H9 (cell line): ENCODE measurements at regions not wholly inside any gene's neighbourhood (a gene's known extent, or its start where the extent isn't known, plus 50 kb on each side); places are given as distances from the start of the nearest gene placed in this dataset.

Experiments used
- DNase-seq: peaks from one replicate; pipeline ENCODE4 v3.0.0-alpha.2; 2017
- H2AFZ ChIP-seq: one replicate; pipeline ENCODE4 v1.6.1; 2013; ENCODE audit warnings: mild to moderate bottlenecking, low read length, control low read depth, moderate library complexity
- H2AK5ac ChIP-seq: 2 replicates; pipeline ENCODE4 v1.6.1; 2013; ENCODE audit warnings: low read length, control low read depth, mixed read lengths; ENCODE audit not compliant: insufficient read length
- H2BK120ac ChIP-seq: one replicate; pipeline ENCODE4 v1.6.1; 2013; ENCODE audit warnings: low read depth, mild to moderate bottlenecking, low read length, control low read depth, inconsistent platforms; ENCODE audit not compliant: poor library complexity, severe bottlenecking
- H2BK12ac ChIP-seq: 2 replicates; pipeline ENCODE4 v1.6.1; 2013; ENCODE audit warnings: low read length, control low read depth, mixed read lengths, low read depth; ENCODE audit not compliant: insufficient read length
- H2BK15ac ChIP-seq: 2 replicates; pipeline ENCODE4 v1.6.1; 2013; ENCODE audit warnings: low read depth, low read length, control low read depth
- H2BK20ac ChIP-seq: one replicate; pipeline ENCODE4 v1.6.1; 2013; ENCODE audit warnings: low read depth, mild to moderate bottlenecking, low read length, control low read depth, inconsistent platforms; ENCODE audit not compliant: poor library complexity, severe bottlenecking
- H2BK5ac ChIP-seq: 2 replicates; pipeline ENCODE4 v1.6.1; 2013; ENCODE audit warnings: low read length, control low read depth, mixed read lengths; ENCODE audit not compliant: insufficient read length
- H3K14ac ChIP-seq: 2 replicates; pipeline ENCODE4 v1.6.1; 2013; ENCODE audit warnings: low read length, control low read depth; ENCODE audit not compliant: insufficient read depth
- H3K18ac ChIP-seq: 2 replicates; pipeline ENCODE4 v1.6.1; 2013; ENCODE audit warnings: low read depth, mild to moderate bottlenecking, mixed read lengths, low read length, control low read depth; ENCODE audit not compliant: insufficient read length
- H3K23ac ChIP-seq: 2 replicates; pipeline ENCODE4 v1.6.1; 2013; ENCODE audit warnings: low read length, control low read depth, mixed read lengths, low read depth; ENCODE audit not compliant: insufficient read length
- H3K23me2 ChIP-seq: 2 replicates; pipeline ENCODE4 v1.6.1; 2013; ENCODE audit warnings: low read depth, mild to moderate bottlenecking, mixed read lengths, low read length, control low read depth; ENCODE audit not compliant: insufficient read length, poor library complexity, severe bottlenecking
- H3K27ac ChIP-seq: 2 replicates; pipeline ENCODE4 v1.5.1; 2013; ENCODE audit warnings: low read length, control low read depth, mixed read lengths, low read depth; ENCODE audit not compliant: insufficient read length
- H3K27me3 ChIP-seq: 2 replicates; pipeline ENCODE4 v1.6.1; 2013; ENCODE audit warnings: low read length, control low read depth, inconsistent platforms; ENCODE audit not compliant: insufficient read depth
- H3K4ac ChIP-seq: 2 replicates; pipeline ENCODE4 v1.6.1; 2013; ENCODE audit warnings: low read depth, mild to moderate bottlenecking, control low read depth, inconsistent platforms, low read length, moderate library complexity
- H3K4me1 ChIP-seq: 2 replicates; pipeline ENCODE4 v1.6.1; 2013; ENCODE audit warnings: low read length, control low read depth, inconsistent platforms; ENCODE audit not compliant: insufficient read depth
- H3K4me2 ChIP-seq: 2 replicates; pipeline ENCODE4 v1.6.1; 2013; ENCODE audit warnings: low read length, control low read depth, mixed read lengths; ENCODE audit not compliant: insufficient read length, insufficient read depth
- H3K56ac ChIP-seq: 2 replicates; pipeline ENCODE4 v1.6.1; 2013; ENCODE audit warnings: low read depth, mild to moderate bottlenecking, mixed read lengths, low read length, control low read depth; ENCODE audit not compliant: insufficient read length
- H3K79me1 ChIP-seq: 2 replicates; pipeline ENCODE4 v1.6.1; 2013; ENCODE audit warnings: low read depth, mild to moderate bottlenecking, moderate library complexity, low read length, control low read depth, inconsistent platforms; ENCODE audit not compliant: insufficient read depth, poor library complexity, severe bottlenecking
- H3K79me2 ChIP-seq: 2 replicates; pipeline ENCODE4 v1.6.1; 2013; ENCODE audit warnings: low read length, control low read depth, inconsistent platforms; ENCODE audit not compliant: insufficient read depth
- H3K9ac ChIP-seq: 2 replicates; pipeline ENCODE4 v1.6.1; 2013; ENCODE audit warnings: low read length, control low read depth, mixed read lengths; ENCODE audit not compliant: insufficient read length; ENCODE audit errors: extremely low read depth
- H3K9me3 ChIP-seq: one replicate; pipeline ENCODE4 v1.6.1; 2013; ENCODE audit warnings: low read depth, low read length, inconsistent platforms; ENCODE audit not compliant: control insufficient read depth
- H3T11ph ChIP-seq: one replicate; pipeline ENCODE4 v1.6.1; 2013; ENCODE audit warnings: mild to moderate bottlenecking, low read length, control low read depth, inconsistent platforms
- H4K20me1 ChIP-seq: one replicate; pipeline ENCODE4 v1.6.1; 2013; ENCODE audit not compliant: control insufficient read depth, insufficient read length, insufficient read depth
- H4K5ac ChIP-seq: 2 replicates; pipeline ENCODE4 v1.6.1; 2013; ENCODE audit warnings: low read depth, mild to moderate bottlenecking, mixed read lengths, low read length, control low read depth; ENCODE audit not compliant: insufficient read length
- H4K8ac ChIP-seq: replicated peaks from 2 replicates; pipeline ENCODE4 v1.6.1; 2013; ENCODE audit warnings: low read length, control low read depth, mixed read lengths, low read depth; ENCODE audit not compliant: insufficient read length
- H4K91ac ChIP-seq: 2 replicates; pipeline ENCODE4 v1.6.1; 2013; ENCODE audit warnings: low read depth, mild to moderate bottlenecking, moderate library complexity, mixed read lengths, low read length, control low read depth; ENCODE audit not compliant: insufficient read length
- H3K27ac Mint-ChIP-seq, 3 experiments: 2 replicates in 2 of 3; 3 replicates in 1 of 3; pipeline ENCODE4 v1.8.0; 2020 to 2021; ENCODE audit warnings: mixed read lengths in 3 of 3, mild to moderate bottlenecking in 1 of 3, moderate library complexity in 1 of 3
- H3K27me3 Mint-ChIP-seq: 2 replicates; pipeline ENCODE4 v1.8.0; 2021; ENCODE audit warnings: low read depth, mild to moderate bottlenecking, moderate library complexity, mixed read lengths
- H3K36me3 Mint-ChIP-seq, 3 experiments: 2 replicates in 2 of 3; 3 replicates in 1 of 3; pipeline ENCODE4 v1.8.0; 2020 to 2021; ENCODE audit warnings: low read depth in 3 of 3, mixed read lengths in 3 of 3; ENCODE audit not compliant: insufficient read depth in 1 of 3
- H3K4me1 Mint-ChIP-seq, 2 experiments: 2 replicates each; pipeline ENCODE4 v1.8.0; 2020; ENCODE audit warnings: mixed read lengths in 2 of 2
- H3K4me3 Mint-ChIP-seq, 2 experiments: 2 replicates in 1 of 2; 3 replicates in 1 of 2; pipeline ENCODE4 v1.8.0; 2020 to 2021; ENCODE audit warnings: mild to moderate bottlenecking in 2 of 2, mixed read lengths in 2 of 2, moderate library complexity in 1 of 2
- H3K9me3 Mint-ChIP-seq, 2 experiments: 2 replicates in 1 of 2; 3 replicates in 1 of 2; pipeline ENCODE4 v1.8.0; 2020; ENCODE audit warnings: mild to moderate bottlenecking in 2 of 2, mixed read lengths in 2 of 2, moderate library complexity in 1 of 2
- WGBS: extraction: QIAGEN DNeasy Blood & Tissue Kit; methylation state at CpG from one replicate; pipeline ENCODE4 v1.1.7; 2013; ENCODE audit warnings: missing lambda C conversion rate, low lambda C conversion rate, mixed read lengths; ENCODE audit not compliant: insufficient read length; ENCODE audit errors: extremely low coverage; 5-methylcytosine and 5-hydroxymethylcytosine counted together
- TF ChIP-seq, protein P1 (sequence below): fragments of 200-600 bp; sonication (generic); conservative IDR thresholded peaks from 3 replicates; pipeline ENCODE4 v1.8.0; 2021; ENCODE audit warnings: antibody characterized with exemption, mild to moderate bottlenecking

DNA sequence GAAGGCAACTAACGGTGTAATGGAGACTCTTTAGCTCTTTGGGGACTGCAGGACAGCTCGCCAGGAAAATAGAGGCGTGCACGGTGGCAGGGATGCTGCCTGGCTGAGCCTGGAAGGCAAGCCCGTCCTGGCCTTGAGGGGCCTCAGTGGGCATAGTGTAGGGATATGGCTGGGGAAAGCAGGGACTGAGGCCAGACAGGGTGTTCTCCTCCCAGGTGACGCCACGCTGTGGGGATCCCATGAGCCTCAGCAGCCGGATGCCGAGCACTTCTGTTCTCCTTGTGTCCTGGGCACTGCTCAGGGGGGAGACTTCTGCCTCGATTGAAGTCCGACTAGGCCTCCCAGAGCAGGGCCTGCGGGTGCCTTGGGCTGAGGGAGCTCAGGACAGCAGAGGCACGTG lies 89.2 kb downstream of the NPIPB11 start:
- H3K27ac ChIP-seq = no peak overlapping the region
- H2BK5ac ChIP-seq = no peak overlapping the region
- H3K79me2 ChIP-seq = no peaks in the 10 kb centered on the region
- H2BK20ac ChIP-seq = no peak overlapping the region
- no peak overlapping the region for H2AFZ ChIP-seq
- no peaks in the 10 kb centered on the region for H3K9me3 ChIP-seq
- no peak overlapping the region for H4K8ac ChIP-seq
- DNase-seq = no peak
- TF ChIP-seq, protein P1, sequence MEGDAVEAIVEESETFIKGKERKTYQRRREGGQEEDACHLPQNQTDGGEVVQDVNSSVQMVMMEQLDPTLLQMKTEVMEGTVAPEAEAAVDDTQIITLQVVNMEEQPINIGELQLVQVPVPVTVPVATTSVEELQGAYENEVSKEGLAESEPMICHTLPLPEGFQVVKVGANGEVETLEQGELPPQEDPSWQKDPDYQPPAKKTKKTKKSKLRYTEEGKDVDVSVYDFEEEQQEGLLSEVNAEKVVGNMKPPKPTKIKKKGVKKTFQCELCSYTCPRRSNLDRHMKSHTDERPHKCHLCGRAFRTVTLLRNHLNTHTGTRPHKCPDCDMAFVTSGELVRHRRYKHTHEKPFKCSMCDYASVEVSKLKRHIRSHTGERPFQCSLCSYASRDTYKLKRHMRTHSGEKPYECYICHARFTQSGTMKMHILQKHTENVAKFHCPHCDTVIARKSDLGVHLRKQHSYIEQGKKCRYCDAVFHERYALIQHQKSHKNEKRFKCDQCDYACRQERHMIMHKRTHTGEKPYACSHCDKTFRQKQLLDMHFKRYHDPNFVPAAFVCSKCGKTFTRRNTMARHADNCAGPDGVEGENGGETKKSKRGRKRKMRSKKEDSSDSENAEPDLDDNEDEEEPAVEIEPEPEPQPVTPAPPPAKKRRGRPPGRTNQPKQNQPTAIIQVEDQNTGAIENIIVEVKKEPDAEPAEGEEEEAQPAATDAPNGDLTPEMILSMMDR = no peak
- H2BK120ac ChIP-seq = no peak overlapping the region
- no peak overlapping the region for H4K5ac ChIP-seq
- Mint-ChIP-seq H3K27me3 (no peaks in the 10 kb centered on the region; the same call in none of the 2 replicates), H3K27ac (peak overlapping the region in 2 of 3 experiments; percentile 73 to 91; a peak in 2 of 7 replicates), H3K9me3 (no peaks in the 10 kb centered on the region), H3K4me3 (no peak overlapping the region), H3K4me1 (peaks cover 33 to 52% of the 10 kb centered on the region in 2 experiments), H3K36me3 (no peaks in the 10 kb centered on the region; a peak in 1 of 7 replicates)
- H4K91ac ChIP-seq = no peak overlapping the region
- H3K4me1 ChIP-seq = no peaks in the 10 kb centered on the region
- H3K9ac ChIP-seq = no peak overlapping the region
- H3K23ac ChIP-seq = no peak overlapping the region
- no peaks in the 10 kb centered on the region for H3K79me1 ChIP-seq
- H3K14ac ChIP-seq = no peak overlapping the region
- WGBS = no CpG with 5 or more reads among the region's 13 CpGs
- no peak overlapping the region for H3K56ac ChIP-seq
- H3K18ac ChIP-seq = no peak overlapping the region
- no peaks in the 10 kb centered on the region for H4K20me1 ChIP-seq
- H2AK5ac ChIP-seq = no peak overlapping the region
- H3K4ac ChIP-seq = no peak overlapping the region
- H2BK15ac ChIP-seq = no peak overlapping the region
- no peaks in the 10 kb centered on the region for H3K23me2 ChIP-seq
- no peaks in the 10 kb centered on the region for H3K27me3 ChIP-seq
- H3K4me2 ChIP-seq = no peak overlapping the region
- H3T11ph ChIP-seq = no peak overlapping the region
- H2BK12ac ChIP-seq = no peak overlapping the region
